BJ (cell line): ENCODE measurements at regions not wholly inside any gene's neighbourhood (a gene's known extent, or its start where the extent isn't known, plus 50 kb on each side); places are given as distances from the start of the nearest gene placed in this dataset.

ENCODE experiments used
- CTCF ChIA-PET: fragments of 350-600 bp; formaldehyde crosslinking; extraction: SDS; loops from one replicate; lab custom pipeline; 2021; ENCODE audit warnings: antibody characterized with exemption, inconsistent platforms; lab: Yijun Ruan, JAX
- POLR2A ChIA-PET: fragments of 300-600 bp; sonication (Branson Sonifier 250); formaldehyde crosslinking; extraction: SDS; loops from one replicate; lab custom pipeline; 2021; ENCODE audit warnings: antibody characterized with exemption; lab: Charles Lee
- DNase-seq: peaks from one replicate; pipeline ENCODE4 v3.0.0-alpha.2; 2011; ENCODE audit warnings: low read depth
- H3K27me3 ChIP-seq: 2 replicates; pipeline ENCODE4 v1.6.0; 2011; ENCODE audit warnings: low read length; ENCODE audit not compliant: control insufficient read depth, insufficient read depth
- H3K36me3 ChIP-seq: 2 replicates; pipeline ENCODE4 v1.5.1; 2011; ENCODE audit warnings: low read length; ENCODE audit not compliant: control insufficient read depth, insufficient read depth
- H3K4me3 ChIP-seq: 2 replicates; pipeline ENCODE4 v1.5.1; 2011; ENCODE audit warnings: low read depth, mild to moderate bottlenecking, control low read depth, low read length
- TF ChIP-seq, protein P1 (sequence below): IDR thresholded peaks from 2 replicates; pipeline ENCODE4 v1.5.1; 2011; ENCODE audit warnings: low read depth, mild to moderate bottlenecking, control low read depth, inconsistent platforms, low read length, moderate library complexity; ENCODE audit not compliant: insufficient read depth

DNA sequence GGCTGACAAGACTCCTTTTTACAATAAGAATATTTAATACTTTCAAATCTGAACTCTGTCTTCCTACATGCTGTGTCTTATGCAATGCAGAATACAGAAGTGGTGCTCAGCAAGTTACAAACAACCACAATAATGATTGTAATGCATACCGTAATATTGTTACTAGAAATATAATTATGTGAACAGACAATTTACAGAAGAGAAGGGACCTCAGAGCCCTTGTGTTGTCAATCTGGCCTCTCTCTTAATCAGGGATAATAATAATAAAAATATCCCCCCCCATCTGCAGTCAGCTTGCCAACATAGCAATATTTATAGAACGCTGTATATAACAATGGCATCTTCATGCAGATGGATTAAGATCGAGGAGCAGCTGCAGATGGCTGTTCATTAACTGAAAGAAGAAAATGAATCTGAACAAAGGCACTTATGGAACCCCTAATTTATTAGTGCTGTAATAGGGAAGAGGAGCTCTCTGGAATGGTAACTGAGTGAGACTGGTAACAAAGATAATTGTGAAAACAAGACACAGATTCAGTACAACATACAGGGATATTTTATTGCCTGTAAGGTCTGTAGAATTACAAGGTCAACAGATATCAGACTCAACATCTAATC is 106.3 kb downstream of the TMEM26 start:
- ChIA-PET CTCF (no interaction called here), POLR2A (no interaction called here)
- no peak for DNase-seq
- Histone ChIP-seq H3K27me3 (no peaks in the 10 kb centered on the region), H3K36me3 (no peaks in the 10 kb centered on the region), H3K4me3 (no peak overlapping the region)
- TF ChIP-seq, protein P1, sequence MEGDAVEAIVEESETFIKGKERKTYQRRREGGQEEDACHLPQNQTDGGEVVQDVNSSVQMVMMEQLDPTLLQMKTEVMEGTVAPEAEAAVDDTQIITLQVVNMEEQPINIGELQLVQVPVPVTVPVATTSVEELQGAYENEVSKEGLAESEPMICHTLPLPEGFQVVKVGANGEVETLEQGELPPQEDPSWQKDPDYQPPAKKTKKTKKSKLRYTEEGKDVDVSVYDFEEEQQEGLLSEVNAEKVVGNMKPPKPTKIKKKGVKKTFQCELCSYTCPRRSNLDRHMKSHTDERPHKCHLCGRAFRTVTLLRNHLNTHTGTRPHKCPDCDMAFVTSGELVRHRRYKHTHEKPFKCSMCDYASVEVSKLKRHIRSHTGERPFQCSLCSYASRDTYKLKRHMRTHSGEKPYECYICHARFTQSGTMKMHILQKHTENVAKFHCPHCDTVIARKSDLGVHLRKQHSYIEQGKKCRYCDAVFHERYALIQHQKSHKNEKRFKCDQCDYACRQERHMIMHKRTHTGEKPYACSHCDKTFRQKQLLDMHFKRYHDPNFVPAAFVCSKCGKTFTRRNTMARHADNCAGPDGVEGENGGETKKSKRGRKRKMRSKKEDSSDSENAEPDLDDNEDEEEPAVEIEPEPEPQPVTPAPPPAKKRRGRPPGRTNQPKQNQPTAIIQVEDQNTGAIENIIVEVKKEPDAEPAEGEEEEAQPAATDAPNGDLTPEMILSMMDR = no peak

DNA sequence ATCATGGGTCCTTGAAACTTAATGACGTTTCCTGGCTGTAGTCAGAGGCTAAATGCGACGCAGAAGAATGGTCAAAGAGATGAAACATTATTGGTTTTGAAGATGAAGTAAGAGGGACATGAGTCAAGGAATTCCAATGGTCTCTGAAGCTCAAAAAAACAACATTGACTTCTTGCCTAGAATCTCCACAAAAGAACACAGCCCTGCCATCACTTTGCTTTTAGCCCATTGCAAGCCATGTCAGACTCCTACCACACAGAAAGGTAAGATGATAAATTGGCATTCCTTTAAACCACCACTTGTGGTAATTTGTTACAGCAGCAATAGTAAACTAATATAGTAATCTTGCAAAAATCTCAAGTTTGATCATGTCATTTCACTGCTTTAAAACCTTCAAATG is 109.4 kb downstream of the TMEM26 start:
- CTCF ChIA-PET = no interaction called here
- DNase-seq = no peak

DNA sequence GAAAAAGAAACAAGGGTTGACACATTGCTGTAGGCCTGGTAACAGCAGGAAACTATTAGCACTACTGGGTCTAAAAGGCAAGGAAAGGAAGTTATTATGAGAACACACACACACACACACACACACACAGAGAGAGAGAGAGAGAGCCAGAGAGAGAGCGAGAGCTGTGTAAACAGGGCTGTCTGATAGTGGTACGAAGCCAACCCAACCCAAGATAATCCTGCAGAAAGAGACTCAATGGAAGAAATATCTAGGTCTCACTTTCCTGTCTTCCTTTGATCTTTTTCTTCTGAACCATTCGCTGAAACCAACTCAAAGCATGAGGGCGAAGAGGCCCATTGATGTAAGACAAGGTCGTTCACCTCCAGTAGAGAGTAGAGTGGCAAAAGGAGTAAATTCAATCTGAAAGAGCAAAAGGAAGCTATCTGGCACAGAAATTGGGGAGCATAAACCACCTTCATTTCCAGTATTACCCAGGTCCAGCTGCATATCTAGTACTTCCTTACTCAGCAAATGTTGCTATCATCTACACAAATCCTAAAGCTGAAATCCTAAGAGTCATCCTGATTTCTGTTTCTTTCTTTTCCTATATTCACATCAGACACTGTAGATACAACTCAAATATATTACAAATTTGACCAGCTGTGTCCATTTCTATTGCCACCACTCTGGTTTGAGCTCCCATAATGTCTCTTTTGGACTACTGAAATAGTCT is 110.2 kb downstream of the TMEM26 start:
- no peak for DNase-seq
- CTCF ChIA-PET = interaction anchor here (0.7 kb wide), 1 partner anchor 11 kb away, joined by 3 read pairs; no protein-coding TSS in a partner anchor
- H3K27me3 ChIP-seq = no peaks in the 10 kb centered on the region
- POLR2A ChIA-PET = no interaction called here
- TF ChIP-seq, protein P1 = no peak
- H3K36me3 ChIP-seq = no peaks in the 10 kb centered on the region
- no peak overlapping the region for H3K4me3 ChIP-seq

More for the DNA sequence above, 109.4 kb downstream of the TMEM26 start:
- TF ChIP-seq, protein P1 = no peak
- POLR2A ChIA-PET = no interaction called here
- no peaks in the 10 kb centered on the region for H3K36me3 ChIP-seq
- no peak overlapping the region for H3K4me3 ChIP-seq
- H3K27me3 ChIP-seq = no peaks in the 10 kb centered on the region

DNA sequence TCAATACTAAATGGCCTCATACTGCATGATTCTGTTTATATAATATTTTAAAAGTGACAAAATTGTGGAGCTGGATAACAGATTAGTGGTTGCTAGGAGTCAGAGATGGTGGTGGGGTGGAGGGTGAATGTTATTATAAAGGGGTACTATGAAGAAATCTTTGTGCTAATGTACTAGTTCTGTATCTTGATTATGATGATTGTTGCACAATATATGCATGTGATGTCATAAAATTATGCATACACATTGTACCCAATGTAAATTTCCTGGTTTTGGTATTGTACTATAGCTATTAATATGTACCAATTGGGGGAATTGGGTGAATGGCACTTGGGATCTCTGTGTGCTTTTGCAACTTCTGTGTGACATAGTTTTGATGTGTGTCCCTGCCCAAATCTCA is 112.2 kb downstream of the TMEM26 start:
- H3K4me3 ChIP-seq = no peak overlapping the region
- CTCF ChIA-PET = no interaction called here

GRCh38 chr10:61338146-61338545 is 115.0 kb downstream of the TMEM26 start:
- no peaks in the 10 kb centered on the region for H3K27me3 ChIP-seq
- H3K36me3 ChIP-seq = no peaks in the 10 kb centered on the region
- no peak for DNase-seq
- no peak overlapping the region for H3K4me3 ChIP-seq
- POLR2A ChIA-PET = no interaction called here
- CTCF ChIA-PET = interaction anchor here (0.8 kb wide), 1 partner anchor 197 kb away, joined by 3 read pairs; no protein-coding TSS in a partner anchor
- TF ChIP-seq, protein P1 = no peak

More for the DNA sequence above, 112.2 kb downstream of the TMEM26 start:
- Histone ChIP-seq H3K27me3 (no peaks in the 10 kb centered on the region), H3K36me3 (no peaks in the 10 kb centered on the region)
- TF ChIP-seq, protein P1 = no peak
- no peak for DNase-seq
- POLR2A ChIA-PET = interaction anchor here (0.6 kb wide), 1 partner anchor 20 kb away, joined by 4 read pairs; no protein-coding TSS in a partner anchor
